HG02840 (cell line): ENCODE measurements at regions not wholly inside any gene's neighbourhood (a gene's known extent, or its start where the extent isn't known, plus 50 kb on each side); places are given as distances from the start of the nearest gene placed in this dataset.
"Not testable (repeated sequence)": the region's sequence is repeated elsewhere in the genome, so short reads cannot be mapped to it uniquely, and the experiment has no call there.

ENCODE experiments used
- ATAC-seq: cut with Tn5 transposase; IDR thresholded peaks from one replicate; pipeline ENCODE4 v1.9.1; 2021; ENCODE audit warnings: mild to moderate bottlenecking, moderate library complexity, moderate number of reproducible peaks; ENCODE audit not compliant: unreplicated experiment, low FRiP score

GRCh38 chr10:29229258-29229705 is 59.6 kb upstream of the LYZL1 start:
- no peak for ATAC-seq

GRCh38 chr10:29236910-29237309 is 52.0 kb upstream of the LYZL1 start:
- not testable (repeated sequence) for ATAC-seq

GRCh38 chr10:29237786-29238185 is 51.1 kb upstream of the LYZL1 start:
- no peak for ATAC-seq

DNA sequence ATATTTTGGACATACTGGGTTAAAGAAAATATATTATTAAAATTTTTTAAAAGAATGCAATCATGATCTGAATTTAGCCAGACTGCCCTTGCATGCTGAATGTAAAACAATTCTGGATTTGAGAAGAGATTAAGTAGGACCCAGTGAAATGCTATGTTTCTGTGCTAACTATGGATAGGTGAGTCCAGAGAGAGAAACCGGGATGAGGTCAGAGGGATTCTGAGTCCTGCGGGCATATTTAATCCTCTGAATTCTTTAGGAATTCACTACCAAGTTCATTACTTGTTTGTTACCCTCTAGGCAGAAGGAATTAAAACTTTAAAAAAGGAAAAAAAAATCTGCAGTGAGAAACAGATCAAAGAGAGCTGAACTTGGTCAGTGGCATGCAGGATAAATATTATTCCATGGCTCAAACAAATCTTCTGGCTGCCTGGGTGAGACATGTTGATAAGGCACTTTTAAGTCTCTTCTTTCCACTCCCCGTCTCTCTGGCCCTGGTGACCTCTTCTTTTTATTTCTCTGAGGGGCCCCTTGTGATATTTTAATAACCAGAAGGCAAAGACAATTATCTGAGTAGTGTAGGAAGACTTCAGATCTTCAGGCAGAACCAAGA is 50.2 kb upstream of the LYZL1 start:
- no peak for ATAC-seq
